K562 (cell line): ENCODE measurements at regions not wholly inside any gene's neighbourhood (a gene's known extent, or its start where the extent isn't known, plus 50 kb on each side); places are given as distances from the start of the nearest gene placed in this dataset.

ENCODE experiments used
- ATAC-seq: fragments of 200-7000 bp; cut with Tn5 transposase; 3 replicates; pipeline ENCODE4 v1.9.1; 2020; ENCODE audit warnings: moderate library complexity
- BruUV-seq: library from RNA; stranded (reverse); fragments of 400-500 nt; replicated peaks from 2 replicates; lab custom pipeline; 2021; lab: Mats Ljungman, UMichigan
- CTCF ChIA-PET: fragments of 300-600 bp; formaldehyde crosslinking; extraction: SDS; loops from one replicate; lab custom pipeline; 2021; ENCODE audit warnings: low intra/inter-chr PET ratio; lab: Yijun Ruan, JAX
- POLR2A ChIA-PET: fragments of 300-600, 350-650 bp; sonication (Branson Sonifier 250); formaldehyde crosslinking; extraction: SDS; loops from one replicate; lab custom pipeline; 2021; ENCODE audit warnings: antibody characterized with exemption, inconsistent platforms; lab: Yijun Ruan, JAX
- DNase-seq, 4 experiments: peaks; one replicate each; pipeline versions ENCODE4 v3.0.0 to v3.0.0-alpha.2; 2011 to 2018; ENCODE audit warnings: low spot score in 3 of 4, mixed read lengths in 3 of 4; ENCODE audit errors: extremely low read depth in 1 of 4
- FAIRE-seq: peaks from 2 replicates; lab custom pipeline; 2011; peaks lifted over from hg19 to GRCh38; lab: Jason Lieb, UNC
- H2AFZ ChIP-seq: 2 replicates; pipeline ENCODE4 v1.6.0; 2011; ENCODE audit warnings: low read depth, low read length, control low read depth, inconsistent platforms
- H3K27ac ChIP-seq: fragments of 200-600 bp; 3 replicates; pipeline ENCODE4 v1.8.0; 2011; ENCODE audit warnings: low read depth, mild to moderate bottlenecking, control low read depth, inconsistent platforms, low read length, moderate library complexity, mixed read lengths; ENCODE audit errors: extremely low read depth
- H3K27me3 ChIP-seq, 2 experiments: fragments of 300-600 bp in 1 of 2; 2 replicates in 1 of 2; 3 replicates in 1 of 2; pipeline versions ENCODE4 v1.6.0 to v1.8.0; 2011; ENCODE audit warnings: inconsistent platforms in 2 of 2, low read length in 2 of 2, mild to moderate bottlenecking in 1 of 2, mixed read lengths in 1 of 2, moderate library complexity in 1 of 2; ENCODE audit not compliant: control insufficient read depth in 2 of 2, insufficient read depth in 2 of 2
- H3K36me3 ChIP-seq: fragments of 300-600 bp; 3 replicates; pipeline ENCODE4 v1.8.0; 2011; ENCODE audit warnings: mild to moderate bottlenecking, low read length, inconsistent platforms; ENCODE audit not compliant: control insufficient read depth, insufficient read depth
- H3K4me1 ChIP-seq, 2 experiments: fragments of 200-600 bp in 1 of 2; replicated peaks in 1 of 2; 2 replicates in 1 of 2; 3 replicates in 1 of 2; pipeline versions ENCODE4 v1.5.1 to v1.8.0; 2011; ENCODE audit warnings: inconsistent platforms in 2 of 2, low read length in 2 of 2, mild to moderate bottlenecking in 1 of 2, mixed read lengths in 1 of 2, moderate library complexity in 1 of 2; ENCODE audit not compliant: control insufficient read depth in 2 of 2, insufficient read depth in 2 of 2
- H3K4me2 ChIP-seq: 2 replicates; pipeline ENCODE4 v1.6.1; 2011; ENCODE audit warnings: low read length, control low read depth, inconsistent platforms, mixed read lengths; ENCODE audit not compliant: insufficient read depth
- H3K4me3 ChIP-seq: fragments of 200-600 bp; sonication (generic), shearing (Covaris generic); 2 replicates; pipeline ENCODE4 v1.5.1; 2016; ENCODE audit warnings: control low read depth, inconsistent platforms
- H3K79me2 ChIP-seq: fragments of 200-600 bp; 3 replicates; pipeline ENCODE4 v1.8.0; 2011; ENCODE audit warnings: low read length, inconsistent platforms; ENCODE audit not compliant: control insufficient read depth, insufficient read depth
- H3K9ac ChIP-seq, 2 experiments: 2 replicates each; pipeline versions ENCODE4 v1.6.0 to v1.6.1; 2011; ENCODE audit warnings: low read depth in 2 of 2, low read length in 2 of 2, control low read depth in 1 of 2, inconsistent platforms in 1 of 2, mild to moderate bottlenecking in 1 of 2, mixed read lengths in 1 of 2; ENCODE audit not compliant: insufficient read depth in 1 of 2
- H3K9me1 ChIP-seq: one replicate; pipeline ENCODE4 v1.6.0; 2011; ENCODE audit warnings: inconsistent platforms, mild to moderate bottlenecking, low read length, moderate library complexity; ENCODE audit not compliant: control insufficient read depth, insufficient read depth
- H3K9me3 ChIP-seq: replicated peaks from 2 replicates; pipeline ENCODE4 v1.5.1; 2011; ENCODE audit warnings: low read depth, low read length, inconsistent platforms; ENCODE audit not compliant: control insufficient read depth, insufficient read depth
- H4K20me1 ChIP-seq: replicated peaks from 2 replicates; pipeline ENCODE4 v1.6.1; 2011; ENCODE audit warnings: low read length, inconsistent platforms, mixed read lengths; ENCODE audit not compliant: control insufficient read depth, insufficient read depth
- CHD4 ChIP-seq: fragments of 200-600 bp; sonication (generic); IDR thresholded peaks from 3 replicates; pipeline ENCODE4 v1.6.1; 2012; ENCODE audit warnings: low read depth, mild to moderate bottlenecking, mixed read lengths, low read length, inconsistent platforms; ENCODE audit not compliant: insufficient read depth, insufficient replicate concordance, poor library complexity, severe bottlenecking
- CHD7 ChIP-seq: fragments of 200-600 bp; sonication (generic); IDR thresholded peaks from one replicate; pipeline ENCODE4 v1.6.1; 2012; ENCODE audit warnings: mild to moderate bottlenecking, low read depth, low read length, inconsistent platforms
- WGBS: fragments of 100-300 bp; shearing (Covaris generic); methylation state at CpG from one replicate; pipeline ENCODE4 v1.1.6; 2016; ENCODE audit warnings: low coverage, mixed read lengths; ENCODE audit not compliant: insufficient coverage; ENCODE audit errors: missing lambda C conversion rate; 5-methylcytosine and 5-hydroxymethylcytosine counted together
- in situ Hi-C: fragments of 300-500 bp; cut with MboI; formaldehyde crosslinking; loops from 4 replicates; pipeline ENCODE4 v1.15.0; 2018; ENCODE audit warnings: inconsistent platforms, mixed read lengths
- intact Hi-C: fragments of 100-400 bp; cut with micrococcal nuclease; formaldehyde crosslinking; loops from 2 replicates; pipeline ENCODE4 v1.14.2; 2022
- TF ChIP-seq, protein P1 (sequence below): fragments of 450-650 bp; formaldehyde crosslinking; IDR thresholded peaks from 2 replicates; pipeline ENCODE4 v1.4.0; 2022; ENCODE audit warnings: missing genetic modification characterization

GRCh38 chr16:85480727-85481101 is 132.4 kb upstream of the GSE1 start:
- no peaks in the 10 kb centered on the region for H3K9me3 ChIP-seq
- TF ChIP-seq CHD7 (no peak), CHD4 (no peak)
- TF ChIP-seq, protein P1, sequence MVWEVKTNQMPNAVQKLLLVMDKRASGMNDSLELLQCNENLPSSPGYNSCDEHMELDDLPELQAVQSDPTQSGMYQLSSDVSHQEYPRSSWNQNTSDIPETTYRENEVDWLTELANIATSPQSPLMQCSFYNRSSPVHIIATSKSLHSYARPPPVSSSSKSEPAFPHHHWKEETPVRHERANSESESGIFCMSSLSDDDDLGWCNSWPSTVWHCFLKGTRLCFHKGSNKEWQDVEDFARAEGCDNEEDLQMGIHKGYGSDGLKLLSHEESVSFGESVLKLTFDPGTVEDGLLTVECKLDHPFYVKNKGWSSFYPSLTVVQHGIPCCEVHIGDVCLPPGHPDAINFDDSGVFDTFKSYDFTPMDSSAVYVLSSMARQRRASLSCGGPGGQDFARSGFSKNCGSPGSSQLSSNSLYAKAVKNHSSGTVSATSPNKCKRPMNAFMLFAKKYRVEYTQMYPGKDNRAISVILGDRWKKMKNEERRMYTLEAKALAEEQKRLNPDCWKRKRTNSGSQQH (CRISPR knock-in tag): no peak
- TF ChIP-seq, all 486 proteins: peak for 0
- in situ Hi-C loops: no loop called here
- intact Hi-C loops: no loop called here
- Histone ChIP-seq H2AFZ (no peak overlapping the region), H3K4me3 (no peak overlapping the region), H3K27ac (no peak overlapping the region), H3K27me3 (no peaks in the 10 kb centered on the region), H3K9me1 (no peaks in the 10 kb centered on the region), H3K79me2 (peaks cover 13% of the 10 kb centered on the region; the same call in 2 of the 3 replicates), H3K4me1 (peaks cover 3 to 44% of the 10 kb centered on the region in 2 experiments; a peak in 3 of 5 replicates), H3K4me2 (no peak overlapping the region), H3K9ac (peak overlapping the region in 1 of 2 experiments; percentile 43; a peak in 1 of 4 replicates), H3K36me3 (peaks cover 3% of the 10 kb centered on the region; the same call in 2 of the 3 replicates), H4K20me1 (peaks cover 6% of the 10 kb centered on the region)
- FAIRE-seq (no peak), DNase-seq (no peak), ATAC-seq (no peak; the same call in 2 of the 3 replicates)
- BruUV-seq: no TSS peak
- 74% methylated on average over 18 of the region's 18 CpGs for WGBS
- CTCF ChIA-PET: no interaction called here
- POLR2A ChIA-PET: interaction anchor here (0.5 to 2.3 kb wide), 4 partner anchors 10 to 80 kb away, joined by 3 to 11 read pairs (median 4); no protein-coding TSS in a partner anchor
